Smooth muscle cell (in vitro differentiated cells): ENCODE measurements at regions not wholly inside any gene's neighbourhood (a gene's known extent, or its start where the extent isn't known, plus 50 kb on each side); places are given as distances from the start of the nearest gene placed in this dataset.
"Not testable (repeated sequence)": the region's sequence is repeated elsewhere in the genome, so short reads cannot be mapped to it uniquely, and the experiment has no call there.

Source experiments
- DNase-seq: peaks from one replicate; lab custom pipeline; 2025; ENCODE audit not compliant: unreplicated experiment; lab: John Stamatoyannopoulos, UW
- H2AFZ ChIP-seq: fragments of 200-600 bp; sonication (generic); 2 replicates; pipeline ENCODE4 v1.6.0; 2016; ENCODE audit warnings: antibody characterized with exemption, low read depth, mild to moderate bottlenecking
- H3F3A ChIP-seq: fragments of 200-600 bp; sonication (generic); 2 replicates; pipeline ENCODE4 v1.6.0; 2017; ENCODE audit warnings: antibody characterized with exemption, low read depth
- H3K27ac ChIP-seq: fragments of 200-600 bp; sonication (generic); 2 replicates; pipeline ENCODE4 v1.5.1; 2016; ENCODE audit warnings: low read depth, mild to moderate bottlenecking
- H3K27me3 ChIP-seq: fragments of 200-600 bp; sonication (generic); 2 replicates; pipeline ENCODE4 v1.6.1; 2016; ENCODE audit warnings: low read depth, mild to moderate bottlenecking
- H3K36me3 ChIP-seq: fragments of 200-600 bp; sonication (generic); 2 replicates; pipeline ENCODE4 v1.5.1; 2016; ENCODE audit warnings: low read depth
- H3K4me1 ChIP-seq: fragments of 200-600 bp; sonication (generic); 2 replicates; pipeline ENCODE4 v1.5.1; 2016; ENCODE audit warnings: low read depth
- H3K4me2 ChIP-seq: fragments of 200-600 bp; sonication (generic); 2 replicates; pipeline ENCODE4 v1.6.0; 2016; ENCODE audit warnings: mild to moderate bottlenecking
- H3K4me3 ChIP-seq: fragments of 200-600 bp; sonication (generic); 2 replicates; pipeline ENCODE4 v1.5.1; 2016; ENCODE audit warnings: mild to moderate bottlenecking
- H3K79me2 ChIP-seq: fragments of 200-600 bp; sonication (generic); 2 replicates; pipeline ENCODE4 v1.6.0; 2016; ENCODE audit warnings: low read depth, mild to moderate bottlenecking
- H3K9ac ChIP-seq: fragments of 200-600 bp; sonication (generic); 2 replicates; pipeline ENCODE4 v1.6.0; 2016; ENCODE audit warnings: low read depth
- H3K9me3 ChIP-seq: fragments of 200-600 bp; sonication (generic); replicated peaks from 2 replicates; pipeline ENCODE4 v1.5.1; 2016; ENCODE audit warnings: low read depth
- H4K20me1 ChIP-seq: fragments of 200-600 bp; sonication (generic); 2 replicates; pipeline ENCODE4 v1.6.0; 2016; ENCODE audit warnings: low read depth
- WGBS: methylation state at CpG from one replicate; pipeline ENCODE4 v1.1.7; 2016; ENCODE audit warnings: low lambda C conversion rate; 5-methylcytosine and 5-hydroxymethylcytosine counted together
- TF ChIP-seq, protein P1 (sequence below): fragments of 200-600 bp; sonication (generic); IDR thresholded peaks from 2 replicates; pipeline ENCODE4 v1.5.1; 2017; ENCODE audit warnings: borderline replicate concordance, mild to moderate bottlenecking, antibody characterized with exemption; ENCODE audit not compliant: insufficient read depth, poor library complexity, severe bottlenecking

DNA sequence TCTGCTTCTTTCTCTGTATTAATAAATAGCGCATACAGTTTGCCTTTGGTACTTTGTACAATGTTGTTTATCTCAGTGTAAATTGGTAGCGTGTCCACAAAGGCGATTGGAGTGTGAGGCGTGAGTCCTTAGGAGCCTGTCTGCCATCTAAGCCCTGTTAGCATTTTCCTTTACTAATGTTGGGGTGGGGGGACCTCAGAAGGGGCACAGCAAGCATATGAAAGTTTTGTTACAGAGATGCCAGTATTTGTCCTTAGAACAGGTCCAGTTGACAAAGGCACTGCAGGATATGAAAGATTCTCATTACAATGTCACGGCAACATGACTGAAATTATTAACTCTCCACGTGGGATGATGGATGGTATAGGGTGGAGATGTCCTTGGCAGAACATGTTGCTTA lies 796.8 kb upstream of the TPTE start:
- 51% methylated on average over 6 of the region's 6 CpGs for WGBS
- H3K4me1 ChIP-seq, H2AFZ ChIP-seq, H3K27ac ChIP-seq, H3K4me3 ChIP-seq, H3K4me2 ChIP-seq, H3F3A ChIP-seq, H4K20me1 ChIP-seq, DNase-seq, H3K9ac ChIP-seq, H3K27me3 ChIP-seq, H3K36me3 ChIP-seq, H3K79me2 ChIP-seq: not testable (repeated sequence)
- H3K9me3 ChIP-seq = peaks cover 21% of the 10 kb centered on the region

DNA sequence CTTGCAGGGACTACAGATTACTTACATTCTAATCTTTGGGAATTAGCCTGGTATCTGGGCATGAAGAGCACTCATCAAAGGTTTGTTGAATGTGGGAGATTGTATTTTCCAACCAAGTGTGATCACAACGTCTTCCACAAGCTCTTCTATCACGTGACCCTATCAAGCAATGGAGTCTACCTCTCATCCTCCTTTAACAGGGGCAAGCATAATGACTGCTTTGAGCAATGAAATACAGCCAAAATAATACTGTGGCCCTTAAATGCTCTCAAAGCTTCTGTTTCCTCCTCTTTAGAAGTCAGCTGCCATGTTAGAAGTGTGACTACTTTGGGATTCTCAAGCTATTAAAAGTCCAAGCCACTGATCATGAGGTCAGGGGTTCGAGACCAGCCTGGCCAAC lies 794.2 kb upstream of the TPTE start:
- WGBS = 31% methylated on average over 3 of the region's 3 CpGs
- not testable (repeated sequence) for H2AFZ ChIP-seq, H4K20me1 ChIP-seq, H3K27me3 ChIP-seq, H3F3A ChIP-seq, H3K4me3 ChIP-seq, H3K27ac ChIP-seq, H3K79me2 ChIP-seq, DNase-seq, H3K4me1 ChIP-seq, H3K9ac ChIP-seq, H3K36me3 ChIP-seq, H3K4me2 ChIP-seq
- peaks cover 27% of the 10 kb centered on the region for H3K9me3 ChIP-seq

DNA sequence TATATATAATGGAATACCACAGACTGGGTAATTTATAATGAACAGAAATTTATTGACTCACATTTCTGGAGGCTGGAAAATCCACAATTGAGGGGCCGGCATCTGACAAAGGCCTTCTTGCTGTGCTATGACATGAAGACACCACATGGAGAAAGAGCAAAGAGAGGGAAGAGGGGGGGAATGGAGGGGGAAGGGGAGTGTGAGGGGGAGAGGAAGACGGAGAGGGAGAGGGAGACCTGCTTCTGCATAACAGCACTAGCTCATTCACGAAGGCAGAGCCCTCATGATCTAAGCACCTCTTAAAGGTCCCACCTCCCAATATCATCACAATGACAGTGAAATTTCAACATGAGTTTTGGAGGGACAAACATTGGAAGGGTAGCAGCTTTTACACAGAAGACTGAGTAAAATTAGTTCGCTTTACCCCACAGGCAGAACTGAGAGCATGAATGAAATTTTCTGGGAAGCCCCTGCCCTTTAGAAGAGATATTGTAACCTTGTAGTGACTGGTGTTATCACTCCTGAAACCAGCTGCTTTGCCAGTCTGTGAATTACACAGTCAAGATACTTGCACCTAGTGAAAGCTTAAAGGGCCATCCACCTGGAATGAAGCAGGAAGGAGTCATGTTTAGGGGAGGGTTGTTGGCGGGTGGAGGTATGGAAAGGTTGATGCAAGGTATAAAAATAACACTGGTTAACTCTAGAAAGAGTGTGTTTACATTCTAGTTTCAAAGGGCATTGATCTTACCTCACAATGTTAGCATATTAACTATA lies 793.0 kb upstream of the TPTE start:
- H3K4me1 ChIP-seq, DNase-seq, H2AFZ ChIP-seq, H3K9ac ChIP-seq, H3F3A ChIP-seq, H4K20me1 ChIP-seq, H3K27me3 ChIP-seq, H3K4me3 ChIP-seq, H3K79me2 ChIP-seq, H3K4me2 ChIP-seq, H3K27ac ChIP-seq, H3K36me3 ChIP-seq: not testable (repeated sequence)
- WGBS = 49% methylated on average over 5 of the region's 5 CpGs
- peaks cover 28% of the 10 kb centered on the region for H3K9me3 ChIP-seq

DNA sequence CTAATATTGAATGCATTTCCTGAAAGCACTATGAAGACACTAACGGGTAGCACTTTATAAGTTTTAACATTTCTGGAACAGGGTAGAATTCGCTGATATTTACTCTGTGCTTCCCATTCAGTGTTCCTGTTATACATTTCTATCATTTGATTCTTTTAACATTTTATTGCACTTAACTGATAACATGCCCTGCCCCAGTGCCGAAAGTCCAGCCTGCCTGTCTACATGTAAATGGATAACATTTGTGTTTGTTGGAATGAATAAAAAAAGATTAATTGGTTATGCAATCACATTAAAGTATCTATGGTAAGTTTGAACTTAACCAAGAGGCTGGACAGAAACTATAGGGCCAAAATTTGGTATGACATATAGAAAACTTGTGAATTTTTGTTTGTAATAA lies 790.5 kb upstream of the TPTE start:
- H3K9ac ChIP-seq = no peak overlapping the region
- no peak overlapping the region for H3K4me3 ChIP-seq
- no peak overlapping the region for H3K27ac ChIP-seq
- no peak overlapping the region for H2AFZ ChIP-seq
- peaks cover 40% of the 10 kb centered on the region for H3K9me3 ChIP-seq
- no peak overlapping the region for H3K4me2 ChIP-seq
- H3K4me1 ChIP-seq = no peaks in the 10 kb centered on the region
- no peak for DNase-seq
- no peaks in the 10 kb centered on the region for H3F3A ChIP-seq
- WGBS = 61% methylated on average over 3 of the region's 3 CpGs
- H3K36me3 ChIP-seq = no peaks in the 10 kb centered on the region
- H3K79me2 ChIP-seq = no peaks in the 10 kb centered on the region
- no peaks in the 10 kb centered on the region for H4K20me1 ChIP-seq
- TF ChIP-seq, protein P1, sequence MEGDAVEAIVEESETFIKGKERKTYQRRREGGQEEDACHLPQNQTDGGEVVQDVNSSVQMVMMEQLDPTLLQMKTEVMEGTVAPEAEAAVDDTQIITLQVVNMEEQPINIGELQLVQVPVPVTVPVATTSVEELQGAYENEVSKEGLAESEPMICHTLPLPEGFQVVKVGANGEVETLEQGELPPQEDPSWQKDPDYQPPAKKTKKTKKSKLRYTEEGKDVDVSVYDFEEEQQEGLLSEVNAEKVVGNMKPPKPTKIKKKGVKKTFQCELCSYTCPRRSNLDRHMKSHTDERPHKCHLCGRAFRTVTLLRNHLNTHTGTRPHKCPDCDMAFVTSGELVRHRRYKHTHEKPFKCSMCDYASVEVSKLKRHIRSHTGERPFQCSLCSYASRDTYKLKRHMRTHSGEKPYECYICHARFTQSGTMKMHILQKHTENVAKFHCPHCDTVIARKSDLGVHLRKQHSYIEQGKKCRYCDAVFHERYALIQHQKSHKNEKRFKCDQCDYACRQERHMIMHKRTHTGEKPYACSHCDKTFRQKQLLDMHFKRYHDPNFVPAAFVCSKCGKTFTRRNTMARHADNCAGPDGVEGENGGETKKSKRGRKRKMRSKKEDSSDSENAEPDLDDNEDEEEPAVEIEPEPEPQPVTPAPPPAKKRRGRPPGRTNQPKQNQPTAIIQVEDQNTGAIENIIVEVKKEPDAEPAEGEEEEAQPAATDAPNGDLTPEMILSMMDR = no peak
- H3K27me3 ChIP-seq = no peaks in the 10 kb centered on the region

DNA sequence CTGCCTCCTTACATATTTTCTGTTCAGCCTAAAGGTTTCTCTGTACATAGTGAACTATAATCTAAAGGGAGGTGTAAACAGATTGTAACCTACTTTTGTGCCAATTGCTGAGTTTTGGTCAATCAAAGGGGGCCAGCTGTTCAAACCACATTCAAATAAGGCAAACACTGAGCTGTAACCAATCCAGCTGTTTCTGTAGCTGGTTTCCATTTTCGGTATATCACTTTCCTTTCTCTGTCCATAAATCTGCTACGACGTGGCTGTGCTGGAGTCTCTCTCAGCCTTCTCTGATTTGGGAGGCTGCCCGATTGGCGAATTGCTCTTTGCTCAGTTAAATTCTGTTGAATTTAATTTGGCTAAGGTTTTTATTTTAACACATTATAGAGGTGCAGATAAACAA lies 790.1 kb upstream of the TPTE start:
- not testable (repeated sequence) for H3K4me2 ChIP-seq, H3K79me2 ChIP-seq, H2AFZ ChIP-seq, H4K20me1 ChIP-seq, DNase-seq, H3K36me3 ChIP-seq, H3K4me1 ChIP-seq, H3K27ac ChIP-seq, H3K9ac ChIP-seq, H3F3A ChIP-seq, H3K27me3 ChIP-seq, H3K4me3 ChIP-seq
- peaks cover 43% of the 10 kb centered on the region for H3K9me3 ChIP-seq
- WGBS = 70% methylated on average over 5 of the region's 5 CpGs

DNA sequence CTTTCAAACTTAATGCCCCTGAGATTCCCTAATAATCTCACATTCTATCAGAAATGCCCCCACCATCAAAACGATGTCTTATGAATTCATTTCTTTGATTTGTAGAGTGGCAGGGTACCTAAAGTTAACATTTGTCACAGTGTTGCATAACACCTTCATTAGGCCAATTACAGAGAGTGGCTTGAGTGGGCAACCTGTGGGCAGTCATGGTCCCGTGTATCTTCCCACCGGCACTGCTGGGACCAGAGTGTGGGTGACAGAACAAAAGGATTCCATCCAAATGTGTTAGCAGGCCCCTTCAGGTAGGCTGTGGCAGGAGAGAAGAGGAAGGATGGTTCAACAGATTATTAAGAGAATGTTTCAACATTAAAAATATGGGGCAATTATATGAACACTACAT lies 788.8 kb upstream of the TPTE start:
- not testable (repeated sequence) for H3K4me2 ChIP-seq, H3K36me3 ChIP-seq, H2AFZ ChIP-seq, H3K79me2 ChIP-seq, H3K9ac ChIP-seq, DNase-seq, H4K20me1 ChIP-seq, H3F3A ChIP-seq, H3K4me1 ChIP-seq, H3K27me3 ChIP-seq, H3K27ac ChIP-seq, H3K4me3 ChIP-seq
- 68% methylated on average over 3 of the region's 3 CpGs for WGBS
- H3K9me3 ChIP-seq = peaks cover 54% of the 10 kb centered on the region

DNA sequence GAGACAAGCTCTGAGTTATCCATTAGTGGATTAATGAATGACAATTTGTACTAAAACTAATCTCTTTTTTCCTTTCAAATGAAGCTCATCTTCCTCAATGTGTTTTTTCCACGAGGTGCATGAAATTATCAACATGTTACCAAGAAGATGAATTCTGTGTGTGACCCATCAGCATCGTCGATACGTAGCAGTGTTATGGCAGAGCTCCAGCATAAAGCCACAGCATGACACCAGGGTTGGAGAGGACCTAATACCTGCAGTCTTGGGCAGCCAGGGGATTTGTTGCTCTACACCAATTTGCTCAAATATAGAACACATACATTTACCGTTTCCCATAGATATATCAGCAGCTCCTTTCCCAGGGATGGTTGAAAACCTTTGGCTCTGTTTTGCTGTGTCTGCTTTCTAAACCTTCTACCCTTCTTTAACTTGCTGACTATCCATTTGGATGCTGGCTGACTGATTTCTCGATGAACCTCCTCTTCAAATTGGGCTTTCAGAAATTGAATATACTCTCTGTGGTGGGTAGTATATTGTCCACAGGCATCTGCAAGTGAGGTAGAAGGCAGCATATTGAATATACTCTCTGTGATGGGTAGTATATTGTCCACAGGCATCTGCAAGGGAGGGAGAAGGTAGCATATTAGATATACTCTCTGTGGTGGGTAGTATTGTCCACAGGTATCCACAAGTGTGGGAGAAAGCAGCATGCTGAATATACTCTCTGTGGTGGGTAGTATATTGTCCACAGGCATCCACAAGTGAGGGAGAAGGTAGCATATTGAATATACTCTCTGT lies 787.4 kb upstream of the TPTE start:
- H3K4me1 ChIP-seq, H3K79me2 ChIP-seq, H3K27me3 ChIP-seq, H3K4me3 ChIP-seq, H3K4me2 ChIP-seq, DNase-seq, H3K27ac ChIP-seq, H3F3A ChIP-seq, H3K9ac ChIP-seq, H3K36me3 ChIP-seq, H2AFZ ChIP-seq, H4K20me1 ChIP-seq: not testable (repeated sequence)
- WGBS = 69% methylated on average over 6 of the region's 6 CpGs
- peaks cover 62% of the 10 kb centered on the region for H3K9me3 ChIP-seq
